Pancreas (tissue), 10 donors: ENCODE measurements at regions not wholly inside any gene's neighbourhood (a gene's known extent, or its start where the extent isn't known, plus 50 kb on each side); places are given as distances from the start of the nearest gene placed in this dataset.
A peak's percentile ranks its signal among the peaks of the same experiment; 100 is the strongest.

Experiments used
- ATAC-seq, 4 donors: fragments of 200-7000 bp; cut with Tn5 transposase; one replicate each; pipeline versions ENCODE4 v1.8.0 to v1.9.1; 2020; ENCODE audit warnings: mild to moderate bottlenecking in 4 of 4, moderate library complexity in 4 of 4
- DNase-seq, 6 donors: peaks; one replicate each; pipeline ENCODE4 v3.0.0-alpha.2; 2020
- FAIRE-seq: peaks from 2 replicates; lab custom pipeline; 2012; peaks lifted over from hg19 to GRCh38; lab: Jason Lieb, UNC
- H3K27ac ChIP-seq, 4 donors: fragments of 200-600 bp; sonication (generic); 1 replicate in 3 of 4; 2 replicates in 1 of 4; pipeline versions ENCODE4 v1.5.0 to v1.8.0; 2020
- H3K27me3 ChIP-seq, 4 donors: fragments of 200-600 bp; one replicate each; pipeline ENCODE4 v1.8.0; 2021
- H3K36me3 ChIP-seq, 3 donors: fragments of 200-600 bp; sonication (generic) in 1 of 3; one replicate each; pipeline versions ENCODE4 v1.5.0 to v1.8.0; 2020 to 2021
- H3K4me1 ChIP-seq, 3 donors: fragments of 200-600 bp; one replicate each; pipeline ENCODE4 v1.8.0; 2021
- H3K4me3 ChIP-seq, 4 donors: fragments of 200-600 bp; sonication (generic) in 2 of 4; one replicate each; pipeline versions ENCODE4 v1.5.0 to v1.8.0; 2020 to 2021
- H3K9me3 ChIP-seq, 4 donors: fragments of 200-600 bp; one replicate each; pipeline ENCODE4 v1.8.0; 2021
- CTCF ChIP-seq, 4 donors: fragments of 200-600 bp; sonication (generic) in 3 of 4; IDR thresholded peaks; one replicate each; pipeline versions ENCODE4 v1.5.0 to v1.8.0; 2021; ENCODE audit warnings: antibody characterized with exemption in 4 of 4
- WGBS, 2 donors: extraction: QIAGEN DNeasy Blood & Tissue Kit; methylation state at CpG; one replicate each; pipeline ENCODE4 v1.1.7; 2013; 5-methylcytosine and 5-hydroxymethylcytosine counted together
- intact Hi-C, 3 donors: fragments of 100-400 bp; cut with DNase I; formaldehyde crosslinking; loops; one replicate each; pipeline versions ENCODE4 v1.11.1 to v1.14.2; 2022
- donor health status: healthy with polysubstance abuse.
- donor health status: DM: no; HTN: no; CAD: no; lungs with moderate emphysema.
- donor health status: DM: no; HTN: no; CAD: no.
- donor health status: control.
- donor health status: control.
- donor health status: Bipolar disorder and iron deficiency.
- donor health status: DM: yes; HTN: yes; CAD: no.
- donor health status: DM: no; HTN: no; CAD: no.
- donor health status: DM: no; HTN: no; CAD: no.
- donor health status: DM: yes; HTN: yes; CAD: no.

- H3K4me3 ChIP-seq = no peak overlapping the region
- no peak overlapping the region for H3K27ac ChIP-seq
- H3K9me3 ChIP-seq = no peaks in the 10 kb centered on the region
- no peaks in the 10 kb centered on the region for H3K4me1 ChIP-seq
- TF ChIP-seq CTCF (IDR thresholded peaks at IDR 0.05) = no peak
- DNase-seq (no peak), FAIRE-seq (no peak), ATAC-seq (no peak)
- 65 to 67% methylated on average over 4 of the region's 4 CpGs for WGBS, 2 donors
- intact Hi-C loops = no loop called here
- no peaks in the 10 kb centered on the region for H3K36me3 ChIP-seq
- H3K27me3 ChIP-seq = no peaks in the 10 kb centered on the region
Measured at GRCh38 chr6:114465511-114465910, 122.7 kb upstream of the HS3ST5 start.

GRCh38 chr6:114453737-114454276 is 111.0 kb upstream of the HS3ST5 start:
- H3K27ac ChIP-seq = no peak overlapping the region
- ATAC-seq = no peak
- no peak for DNase-seq
- intact Hi-C loops = no loop called here
- H3K27me3 ChIP-seq = no peaks in the 10 kb centered on the region
- no peak overlapping the region for H3K4me3 ChIP-seq
- no peaks in the 10 kb centered on the region for H3K9me3 ChIP-seq
- 71 to 72% methylated on average over 1 of the region's 1 CpG for WGBS, 2 donors
- H3K4me1 ChIP-seq = no peaks in the 10 kb centered on the region
- no peak for TF ChIP-seq CTCF (IDR thresholded peaks at IDR 0.05)
- FAIRE-seq = no peak
- H3K36me3 ChIP-seq = no peaks in the 10 kb centered on the region

GRCh38 chr6:114452785-114453401 is 110.1 kb upstream of the HS3ST5 start:
- ATAC-seq (no peak), FAIRE-seq (no peak), DNase-seq (no peak)
- H3K4me3 ChIP-seq = no peak overlapping the region
- no peaks in the 10 kb centered on the region for H3K36me3 ChIP-seq
- H3K9me3 ChIP-seq = no peaks in the 10 kb centered on the region
- intact Hi-C loops = no loop called here
- H3K27ac ChIP-seq = no peak overlapping the region
- WGBS, 2 donors = 58 to 60% methylated on average over 4 of the region's 4 CpGs
- no peaks in the 10 kb centered on the region for H3K27me3 ChIP-seq
- TF ChIP-seq CTCF (IDR thresholded peaks at IDR 0.05) = no peak
- H3K4me1 ChIP-seq = no peaks in the 10 kb centered on the region

GRCh38 chr6:114450631-114451030 is 107.8 kb upstream of the HS3ST5 start:
- Histone ChIP-seq H3K27me3 (no peaks in the 10 kb centered on the region), H3K27ac (no peak overlapping the region), H3K4me1 (no peaks in the 10 kb centered on the region), H3K9me3 (no peaks in the 10 kb centered on the region), H3K36me3 (no peaks in the 10 kb centered on the region), H3K4me3 (no peak overlapping the region)
- FAIRE-seq = no peak
- DNase-seq = no peak
- intact Hi-C loops = no loop called here
- TF ChIP-seq CTCF (IDR thresholded peaks at IDR 0.05) = no peak
- no peak for ATAC-seq
- 53 to 62% methylated on average over 2 of the region's 2 CpGs for WGBS, 2 donors

GRCh38 chr6:114449659-114450058 is 106.8 kb upstream of the HS3ST5 start:
- H3K36me3 ChIP-seq = no peaks in the 10 kb centered on the region
- no peaks in the 10 kb centered on the region for H3K4me1 ChIP-seq
- H3K4me3 ChIP-seq = no peak overlapping the region
- ATAC-seq (peak in 1 of 4 donors; percentile 67), FAIRE-seq (no peak), DNase-seq (no peak)
- H3K27ac ChIP-seq = no peak overlapping the region
- intact Hi-C loops = no loop called here
- TF ChIP-seq CTCF (IDR thresholded peaks at IDR 0.05) = no peak
- no peaks in the 10 kb centered on the region for H3K27me3 ChIP-seq
- no peaks in the 10 kb centered on the region for H3K9me3 ChIP-seq
